HFFc6 (cell line): ENCODE measurements at regions not wholly inside any gene's neighbourhood (a gene's known extent, or its start where the extent isn't known, plus 50 kb on each side); places are given as distances from the start of the nearest gene placed in this dataset.

Source experiments
- DNase-seq: peaks from one replicate; pipeline ENCODE4 v3.0.0-alpha.2; 2018
- H3K27ac Mint-ChIP-seq: 2 replicates; pipeline ENCODE4 v1.8.0; 2020; ENCODE audit warnings: mild to moderate bottlenecking, mixed read lengths
- H3K27me3 Mint-ChIP-seq: 2 replicates; pipeline ENCODE4 v1.8.0; 2021; ENCODE audit warnings: mild to moderate bottlenecking, moderate library complexity, mixed read lengths; ENCODE audit not compliant: insufficient read depth
- H3K36me3 Mint-ChIP-seq: 2 replicates; pipeline ENCODE4 v1.8.0; 2021; ENCODE audit warnings: low read depth, mixed read lengths
- H3K4me1 Mint-ChIP-seq: 2 replicates; pipeline ENCODE4 v1.8.0; 2020; ENCODE audit warnings: low read depth, mixed read lengths
- H3K4me3 Mint-ChIP-seq: 2 replicates; pipeline ENCODE4 v1.8.0; 2020; ENCODE audit warnings: mild to moderate bottlenecking, moderate library complexity, mixed read lengths
- H3K9me3 Mint-ChIP-seq: 2 replicates; pipeline ENCODE4 v1.8.0; 2020; ENCODE audit warnings: mild to moderate bottlenecking, mixed read lengths
- TF ChIP-seq, protein P1 (sequence below): fragments of 200-600 bp; sonication (generic); IDR thresholded peaks from 2 replicates; pipeline ENCODE4 v1.5.0; 2021; ENCODE audit warnings: antibody characterized with exemption, mild to moderate bottlenecking

GRCh38 chr9:78121488-78121887 lies 89.9 kb upstream of the GNAQ start:
- no peak overlapping the region for H3K27ac Mint-ChIP-seq
- peak; percentile 45 for DNase-seq

GRCh38 chr9:78118742-78119473 lies 87.3 kb upstream of the GNAQ start:
- Mint-ChIP-seq H3K4me1 (peaks cover 18% of the 10 kb centered on the region), H3K4me3 (no peak overlapping the region), H3K27me3 (peaks cover 4% of the 10 kb centered on the region), H3K9me3 (no peaks in the 10 kb centered on the region), H3K27ac (no peak overlapping the region), H3K36me3 (no peaks in the 10 kb centered on the region)
- DNase-seq = peak; percentile 14
- TF ChIP-seq, protein P1, sequence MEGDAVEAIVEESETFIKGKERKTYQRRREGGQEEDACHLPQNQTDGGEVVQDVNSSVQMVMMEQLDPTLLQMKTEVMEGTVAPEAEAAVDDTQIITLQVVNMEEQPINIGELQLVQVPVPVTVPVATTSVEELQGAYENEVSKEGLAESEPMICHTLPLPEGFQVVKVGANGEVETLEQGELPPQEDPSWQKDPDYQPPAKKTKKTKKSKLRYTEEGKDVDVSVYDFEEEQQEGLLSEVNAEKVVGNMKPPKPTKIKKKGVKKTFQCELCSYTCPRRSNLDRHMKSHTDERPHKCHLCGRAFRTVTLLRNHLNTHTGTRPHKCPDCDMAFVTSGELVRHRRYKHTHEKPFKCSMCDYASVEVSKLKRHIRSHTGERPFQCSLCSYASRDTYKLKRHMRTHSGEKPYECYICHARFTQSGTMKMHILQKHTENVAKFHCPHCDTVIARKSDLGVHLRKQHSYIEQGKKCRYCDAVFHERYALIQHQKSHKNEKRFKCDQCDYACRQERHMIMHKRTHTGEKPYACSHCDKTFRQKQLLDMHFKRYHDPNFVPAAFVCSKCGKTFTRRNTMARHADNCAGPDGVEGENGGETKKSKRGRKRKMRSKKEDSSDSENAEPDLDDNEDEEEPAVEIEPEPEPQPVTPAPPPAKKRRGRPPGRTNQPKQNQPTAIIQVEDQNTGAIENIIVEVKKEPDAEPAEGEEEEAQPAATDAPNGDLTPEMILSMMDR = no peak

More at GRCh38 chr9:78121488-78121887, 89.9 kb upstream of the GNAQ start:
- Mint-ChIP-seq H3K4me1 (peaks cover 18% of the 10 kb centered on the region), H3K4me3 (no peak overlapping the region), H3K9me3 (no peaks in the 10 kb centered on the region), H3K36me3 (no peaks in the 10 kb centered on the region), H3K27me3 (no peaks in the 10 kb centered on the region; the same call in 1 of the 2 replicates)
- TF ChIP-seq, protein P1 = peak; percentile 90

DNA sequence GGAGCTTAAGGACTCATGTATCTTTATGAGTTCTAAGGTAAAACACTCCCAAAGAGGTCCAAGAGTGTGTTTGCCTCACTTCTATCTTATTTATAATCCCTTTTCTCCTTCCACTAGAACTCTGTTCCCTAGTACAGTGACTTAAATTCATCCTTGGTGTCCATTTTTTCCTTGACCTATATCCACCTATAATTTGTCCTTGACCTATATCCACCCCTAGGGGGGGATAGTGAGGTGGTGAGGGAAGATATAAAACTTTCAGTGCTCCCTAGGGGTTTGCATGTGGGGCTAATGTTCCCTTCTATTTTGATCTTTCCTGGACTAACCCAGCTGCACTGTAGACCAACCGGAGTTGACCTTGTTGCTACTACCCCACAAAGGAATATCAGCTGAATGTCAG lies 83.5 kb upstream of the GNAQ start:
- Mint-ChIP-seq H3K36me3 (no peaks in the 10 kb centered on the region), H3K4me3 (no peak overlapping the region), H3K27me3 (peaks cover 11% of the 10 kb centered on the region), H3K27ac (no peak overlapping the region), H3K4me1 (peaks cover 7% of the 10 kb centered on the region), H3K9me3 (no peaks in the 10 kb centered on the region)
- DNase-seq = no peak
- TF ChIP-seq, protein P1 = peak; percentile 71

- no peak for DNase-seq
- peaks cover 11% of the 10 kb centered on the region for H3K27me3 Mint-ChIP-seq
- no peaks in the 10 kb centered on the region for H3K9me3 Mint-ChIP-seq
- TF ChIP-seq, protein P1 = no peak
- no peaks in the 10 kb centered on the region for H3K36me3 Mint-ChIP-seq
- H3K4me1 Mint-ChIP-seq = peaks cover 7% of the 10 kb centered on the region
- H3K27ac Mint-ChIP-seq = no peak overlapping the region
- H3K4me3 Mint-ChIP-seq = no peak overlapping the region
Observed at GRCh38 chr9:78114581-78114980, 83.0 kb upstream of the GNAQ start.

- TF ChIP-seq, protein P1 = no peak
- H3K27ac Mint-ChIP-seq = no peak overlapping the region
- no peaks in the 10 kb centered on the region for H3K36me3 Mint-ChIP-seq
- DNase-seq = no peak
- no peaks in the 10 kb centered on the region for H3K4me1 Mint-ChIP-seq
- H3K9me3 Mint-ChIP-seq = no peaks in the 10 kb centered on the region
- H3K4me3 Mint-ChIP-seq = no peak overlapping the region
- H3K27me3 Mint-ChIP-seq = peaks cover 11% of the 10 kb centered on the region
Observed at GRCh38 chr9:78112406-78112805, 80.8 kb upstream of the GNAQ start.
